Activated CD4-positive, alpha-beta T cell treated with anti-CD3 and anti-CD28 coated beads, Interleukin-2, Interleukin-4, amounts not matched to agents 100 ng/mL and 50 ng/mL, durations not matched to agents 16 hours and 8 hours (primary cell): ENCODE measurements at regions not wholly inside any gene's neighbourhood (a gene's known extent, or its start where the extent isn't known, plus 50 kb on each side); places are given as distances from the start of the nearest gene placed in this dataset.

Experiments
- DNase-seq: peaks from one replicate; pipeline ENCODE4 v3.0.0-alpha.2; 2020; ENCODE audit warnings: low spot score

DNA sequence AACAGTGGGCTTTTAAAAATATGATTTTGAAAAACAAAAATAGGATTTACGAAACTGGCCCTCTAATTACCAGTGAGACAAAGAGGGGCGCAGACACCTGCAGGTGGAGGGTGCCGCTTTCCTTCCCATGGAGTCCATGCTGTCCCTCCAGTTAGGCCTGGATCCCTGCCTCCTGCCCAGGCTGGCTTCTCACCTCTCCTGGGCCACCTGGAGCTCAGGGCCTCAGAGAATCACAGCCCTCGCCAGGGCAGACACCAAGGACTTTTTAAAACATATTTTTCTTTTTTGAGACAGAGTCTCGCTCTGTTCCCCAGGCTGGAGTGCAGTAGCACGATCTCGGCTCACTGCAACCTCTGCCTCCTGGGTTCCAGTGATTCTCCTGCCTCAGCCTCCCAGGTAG, 1437.2 kb downstream of the TBC1D22A start:
- DNase-seq = no peak

DNA sequence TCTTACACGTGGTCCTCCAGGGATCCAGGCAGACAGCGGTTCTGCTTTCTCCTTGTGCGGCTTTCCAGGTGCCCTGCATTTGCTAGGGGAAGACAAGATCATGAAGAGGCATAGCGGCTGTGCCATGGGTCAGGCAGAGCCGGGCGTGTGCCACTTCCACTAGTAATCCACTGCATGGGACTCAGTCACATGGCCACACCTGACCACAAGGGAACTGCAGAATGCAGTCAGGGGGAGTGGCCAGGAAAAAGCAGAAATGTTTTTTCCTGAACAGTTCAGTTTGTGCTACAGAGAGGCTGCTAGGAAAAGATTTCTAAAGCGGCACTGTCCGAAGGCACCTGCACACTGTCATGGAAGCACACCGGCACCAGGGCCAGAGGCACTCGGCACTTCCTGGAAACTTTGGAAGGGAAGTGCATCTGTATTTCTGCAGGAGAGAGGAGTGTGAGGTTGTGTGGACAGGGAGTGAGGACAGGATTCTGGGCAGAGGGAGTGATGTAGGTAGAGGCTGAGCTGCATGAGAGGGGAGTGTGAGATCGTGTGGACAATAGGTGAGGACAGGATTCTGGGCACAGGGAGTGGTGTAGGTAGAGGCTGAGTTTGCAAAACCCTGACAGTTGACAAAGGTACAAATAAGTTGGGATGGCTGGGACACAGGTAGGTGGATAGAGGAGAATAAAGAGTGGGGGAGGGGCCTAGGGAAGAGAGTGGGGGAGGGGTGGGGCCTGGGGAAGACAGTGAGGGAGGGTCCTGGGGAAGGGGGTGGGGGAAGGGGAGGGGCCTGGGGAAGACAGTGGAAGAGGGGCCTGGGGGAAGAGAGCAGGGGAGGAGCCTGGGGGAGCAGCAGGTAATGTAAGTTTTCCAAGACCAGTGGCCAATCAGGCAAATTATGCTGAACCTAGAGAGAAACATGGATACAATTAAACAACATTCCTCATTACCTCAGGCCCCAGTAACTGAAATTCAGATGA, 1436.3 kb downstream of the TBC1D22A start:
- DNase-seq = no peak

DNA sequence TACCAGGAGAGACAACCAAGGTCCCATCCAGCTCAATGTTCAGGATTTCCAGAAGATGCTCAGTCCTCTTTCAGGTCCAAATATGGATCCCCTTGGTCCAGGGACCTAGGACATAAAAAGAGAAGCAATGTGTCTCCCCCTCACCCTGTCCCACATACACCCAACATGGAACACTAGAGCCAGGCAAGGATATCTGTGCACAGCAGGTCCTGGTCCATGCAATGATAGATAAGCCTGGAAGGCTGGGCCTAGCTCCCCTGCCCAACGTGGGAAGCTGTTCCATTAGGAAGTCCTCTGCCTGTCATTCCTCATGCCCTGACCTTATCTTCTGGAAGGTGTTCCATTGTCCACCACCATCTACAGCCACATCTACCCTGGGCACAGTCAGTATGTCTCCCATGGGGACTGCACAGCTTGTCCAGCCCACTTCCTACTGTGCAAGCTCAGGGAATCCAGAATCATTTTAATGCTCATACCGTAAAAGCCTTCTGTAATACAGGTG, 1434.8 kb downstream of the TBC1D22A start:
- DNase-seq = no peak

DNA sequence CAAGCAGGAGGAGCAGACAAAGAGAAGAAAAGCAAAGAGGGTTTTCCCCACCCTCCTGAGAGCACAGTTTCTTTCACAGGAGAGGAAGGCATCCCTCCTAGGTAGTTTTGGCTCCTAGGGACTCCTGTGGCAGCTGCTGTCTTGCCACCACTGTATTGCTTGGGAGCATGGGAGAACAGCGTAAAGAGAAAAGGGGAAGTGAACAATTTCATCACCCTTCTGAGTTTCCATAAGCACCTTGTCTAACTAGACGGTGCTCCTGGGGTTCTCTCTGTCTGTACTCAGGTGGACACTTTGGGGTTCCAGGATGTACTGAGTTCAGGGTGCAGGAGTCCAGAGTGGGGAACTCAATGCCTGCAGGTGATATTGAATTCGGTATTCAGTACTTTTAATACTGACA, 1430.5 kb downstream of the TBC1D22A start:
- no peak for DNase-seq

DNA sequence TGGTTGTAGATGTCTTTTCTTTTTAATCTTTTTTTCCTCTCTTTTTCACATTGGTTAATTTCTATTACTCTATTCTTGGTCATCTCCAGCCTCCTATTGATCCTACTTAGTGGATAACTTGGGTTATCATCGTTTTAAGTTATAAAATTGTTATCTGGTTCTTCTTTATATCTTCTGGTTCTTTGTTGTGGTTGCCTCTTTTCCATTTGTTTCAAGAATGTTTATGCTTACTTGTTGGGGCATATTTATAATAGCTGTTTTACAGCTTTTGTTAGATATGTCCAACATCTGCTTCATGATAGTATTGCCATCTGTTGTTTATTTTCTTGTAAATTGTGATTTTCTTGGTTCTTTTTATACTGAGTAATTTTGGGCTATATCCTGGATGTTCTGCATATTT, 1429.6 kb downstream of the TBC1D22A start:
- DNase-seq = no peak

DNA sequence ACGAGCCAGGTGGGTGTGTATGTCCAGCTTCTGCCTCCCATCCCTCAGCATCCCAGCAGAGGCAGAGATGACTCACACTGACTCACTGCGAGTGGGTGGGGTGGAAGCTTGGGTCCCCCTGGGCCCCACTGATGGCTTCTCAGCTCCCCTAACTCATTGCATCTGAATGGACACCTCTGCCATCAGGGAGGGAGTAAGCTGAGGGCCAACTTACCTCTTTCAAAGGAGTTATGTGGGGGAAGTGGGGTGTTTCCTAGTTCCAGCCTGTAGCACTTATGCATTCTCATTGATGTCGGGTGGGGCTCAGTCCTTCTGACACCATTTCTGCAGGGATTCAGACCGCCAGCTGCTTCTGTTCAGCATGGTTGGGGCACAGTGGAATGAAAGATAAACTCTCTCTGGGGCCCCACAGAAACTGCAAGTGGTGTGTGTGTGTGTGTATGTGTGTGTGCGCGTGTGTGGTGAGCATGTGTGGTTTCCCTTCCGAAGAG, 1425.8 kb downstream of the TBC1D22A start:
- no peak for DNase-seq

DNA sequence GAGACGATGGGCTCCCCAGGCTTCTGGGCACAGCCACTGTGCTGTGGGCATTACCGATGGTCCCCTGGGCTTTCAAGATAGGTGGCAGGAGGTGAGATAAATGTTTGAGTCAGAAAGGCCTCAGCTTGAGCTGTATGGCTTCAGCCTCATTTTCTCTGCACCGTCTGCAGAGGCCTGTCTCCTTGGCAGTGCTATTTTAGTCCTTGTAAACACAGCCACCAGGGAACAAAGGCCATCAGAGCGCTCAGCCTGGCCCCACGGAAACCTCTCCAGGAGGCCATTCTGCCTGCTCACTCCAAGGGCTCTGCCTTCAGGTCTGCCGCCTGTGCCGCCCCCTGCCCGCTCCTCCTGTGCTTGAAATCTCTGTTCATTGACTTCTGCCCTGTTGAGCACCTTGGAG, 1424.9 kb downstream of the TBC1D22A start:
- DNase-seq = no peak

DNA sequence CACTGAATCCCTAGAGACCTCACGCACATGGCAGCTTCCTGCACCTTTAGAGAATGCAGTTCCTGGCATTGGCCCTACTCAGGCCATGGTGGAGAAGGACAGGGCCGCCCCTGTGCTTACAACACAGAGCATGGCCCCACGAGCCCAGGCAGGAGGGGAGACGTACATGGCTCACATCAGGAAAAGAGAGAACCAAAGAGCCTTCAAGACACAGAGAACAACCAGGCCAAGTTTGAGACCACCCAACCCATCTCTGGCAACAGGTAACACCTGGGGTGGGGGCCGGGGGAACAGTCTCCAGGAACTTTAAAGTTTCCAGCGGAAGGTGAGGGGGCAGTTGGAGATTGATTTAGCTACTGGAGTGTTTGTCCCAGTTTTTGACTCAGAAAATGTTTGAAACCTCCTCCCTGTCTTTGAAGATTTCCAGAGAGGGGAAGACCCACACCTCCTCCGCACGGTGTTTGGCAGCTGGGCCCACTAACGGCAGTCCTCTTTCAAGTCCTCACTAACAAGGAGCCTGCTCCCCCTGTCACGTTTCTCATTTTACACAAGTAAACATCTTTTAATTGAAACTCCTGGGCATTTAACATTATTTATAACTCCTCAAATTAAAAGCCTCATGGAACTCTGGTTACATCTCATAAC, 1423.8 kb downstream of the TBC1D22A start:
- DNase-seq = no peak

DNA sequence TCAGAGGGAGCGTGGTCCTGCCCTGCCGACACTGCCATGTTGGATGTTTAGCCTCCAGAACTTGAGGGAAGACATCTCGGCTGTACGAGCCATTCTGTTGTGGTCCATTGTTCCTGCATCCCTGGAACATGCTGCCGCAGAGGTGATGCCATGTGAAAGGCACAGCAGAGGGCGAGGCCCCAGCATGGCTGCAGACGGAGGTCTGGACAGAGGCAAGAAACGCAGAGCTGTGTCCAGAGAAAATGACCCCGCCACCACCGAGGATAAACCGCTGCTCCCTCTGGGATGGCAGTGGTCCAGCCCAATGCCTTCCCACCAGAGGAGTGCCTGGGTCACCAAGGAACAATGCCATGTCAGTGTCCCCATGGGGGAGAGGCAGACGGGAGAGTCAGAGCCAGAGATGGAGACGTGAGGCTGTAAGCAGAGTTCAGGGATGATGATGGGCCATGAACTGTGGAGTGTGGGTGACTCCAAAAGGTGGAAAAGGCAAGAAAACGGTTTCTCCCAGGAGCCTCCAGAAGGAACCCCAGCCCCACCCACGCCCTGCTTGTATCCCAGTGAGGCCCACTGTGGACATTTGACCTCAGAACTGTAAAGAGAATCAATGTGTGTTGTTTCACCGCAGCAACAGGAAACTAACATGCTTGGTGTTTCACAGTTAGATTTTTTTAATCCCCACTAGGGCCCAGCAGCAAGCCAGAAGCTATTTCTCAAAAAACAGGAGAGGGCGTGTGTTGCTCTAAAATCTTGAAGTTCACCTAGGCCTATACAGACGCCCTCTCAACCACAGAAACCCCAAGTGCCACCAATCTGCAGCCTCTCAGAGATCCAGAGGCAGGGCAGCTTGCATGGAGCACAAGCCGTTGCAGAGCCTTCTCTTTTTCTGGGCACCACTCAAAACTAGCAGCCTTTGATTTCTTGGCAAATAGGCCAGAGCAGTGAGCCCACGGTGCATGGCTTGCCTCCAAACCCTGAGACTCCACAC, 1422.9 kb downstream of the TBC1D22A start:
- no peak for DNase-seq

DNA sequence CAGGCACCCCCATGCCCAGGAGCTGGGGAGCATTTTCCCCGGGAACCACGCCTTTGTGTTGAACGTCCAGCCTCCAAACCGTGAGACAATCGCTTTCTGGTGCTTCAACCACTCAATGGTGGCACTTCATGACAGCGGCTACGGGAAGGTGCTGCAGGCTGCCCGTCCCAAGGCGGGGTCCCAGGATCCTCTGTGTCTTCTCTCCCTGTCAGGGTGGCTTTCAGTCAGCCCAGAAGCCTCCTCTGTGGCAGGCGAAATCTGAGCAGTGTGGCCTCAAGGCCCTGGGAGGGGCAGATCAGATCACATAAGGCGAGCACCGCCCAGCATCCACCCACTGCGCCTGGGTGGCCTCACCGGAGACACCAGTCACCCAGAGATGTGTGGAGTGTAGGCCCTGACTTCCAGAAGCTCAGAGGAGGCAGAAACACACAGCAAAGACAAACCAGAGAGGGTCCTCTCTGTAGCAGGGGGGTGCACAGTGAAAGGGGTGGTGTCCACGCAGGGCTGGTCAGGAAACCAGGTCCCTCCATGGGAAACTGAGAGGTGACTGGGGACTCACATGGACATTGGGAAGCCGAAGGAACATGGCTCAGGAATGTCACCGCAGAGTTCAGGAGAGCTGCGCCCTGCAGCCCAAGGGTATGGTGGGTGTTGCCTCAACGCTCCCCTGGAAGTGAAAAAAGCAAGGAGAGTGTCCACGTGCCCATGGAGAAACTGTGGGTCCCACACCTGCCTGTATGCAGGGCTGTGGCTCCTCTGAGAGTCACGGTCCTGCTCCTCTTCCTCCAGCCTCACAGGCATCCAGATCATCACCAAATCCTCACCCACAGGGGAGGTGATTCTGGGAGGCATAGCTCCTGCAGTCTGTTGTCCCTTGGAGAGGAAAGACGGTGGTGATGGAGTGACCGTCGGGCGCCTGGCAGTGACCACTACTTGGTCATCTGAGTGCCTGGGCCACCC, 1420.7 kb downstream of the TBC1D22A start:
- DNase-seq = no peak

DNA sequence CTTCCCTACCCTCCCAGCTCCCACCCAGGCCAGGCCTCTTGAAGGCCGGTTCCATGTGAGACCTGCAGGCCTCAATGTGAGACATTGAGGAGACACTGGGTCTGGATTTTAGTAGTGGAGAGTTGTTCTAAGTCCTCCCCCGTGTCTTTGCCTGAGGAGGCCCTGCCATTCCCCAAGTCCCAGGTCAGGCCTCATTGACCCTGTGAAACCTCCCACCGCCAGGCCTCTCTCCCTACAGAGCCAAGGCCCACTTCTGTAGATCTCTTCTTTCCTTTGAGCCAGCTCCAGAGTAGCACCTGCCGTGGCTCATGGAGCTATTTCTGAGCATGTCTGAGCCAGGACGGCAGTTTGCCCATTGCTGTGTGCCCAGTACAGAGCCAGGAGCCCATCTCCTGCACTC, 1419.6 kb downstream of the TBC1D22A start:
- no peak for DNase-seq

DNA sequence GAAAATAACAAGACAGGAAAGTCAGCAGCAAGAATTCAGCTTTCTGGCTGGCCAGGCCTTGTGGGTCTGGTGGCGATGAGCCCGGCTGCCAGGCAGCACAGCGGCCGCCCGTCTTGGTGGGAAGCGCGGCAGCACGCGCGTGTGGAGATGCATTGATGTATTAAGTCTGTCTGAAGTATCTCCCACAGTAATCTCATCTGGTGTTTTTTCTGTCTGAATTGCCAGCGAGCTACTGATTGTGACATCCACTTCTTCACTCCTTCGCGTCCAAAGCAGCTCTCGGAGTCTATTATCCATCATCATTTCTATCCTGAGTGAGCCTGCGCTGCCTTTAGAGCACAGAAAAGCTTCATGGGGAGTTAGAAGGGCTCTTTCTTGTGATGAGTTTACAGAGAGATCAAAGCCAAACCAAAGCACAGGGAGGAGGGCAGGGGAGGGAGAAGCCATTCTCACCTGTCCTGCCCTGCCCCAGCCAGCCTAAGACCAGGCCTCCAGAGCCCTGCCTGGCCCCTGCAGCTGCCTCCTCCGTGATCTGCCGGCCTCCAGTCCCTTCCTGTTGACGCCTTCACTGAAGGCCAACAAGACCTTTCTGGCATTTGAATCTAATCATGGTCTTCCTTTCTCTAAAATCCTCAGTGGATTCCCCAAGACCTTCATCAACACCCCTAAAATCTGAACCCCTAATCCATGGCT, 1419.0 kb downstream of the TBC1D22A start:
- DNase-seq = no peak

DNA sequence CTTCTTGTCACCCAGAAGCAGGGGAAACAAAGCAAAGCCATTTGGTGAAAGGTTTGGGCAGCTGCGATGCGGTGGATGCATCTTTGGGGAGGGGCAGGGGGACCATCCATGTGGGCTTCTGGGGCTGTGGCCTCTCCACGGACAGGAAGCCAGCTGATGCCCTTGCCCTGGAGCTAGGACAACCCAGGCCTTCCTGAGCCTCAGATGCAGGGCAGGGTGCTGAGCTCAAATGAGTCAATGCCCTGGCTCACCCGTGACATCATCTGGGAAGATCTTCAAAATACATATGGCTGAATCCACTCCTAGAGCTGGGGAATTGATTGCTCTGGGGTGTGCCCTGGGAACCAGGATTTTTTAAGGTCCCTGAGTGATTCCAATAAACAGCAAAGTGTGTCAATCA, 1418.2 kb downstream of the TBC1D22A start:
- no peak for DNase-seq

DNA sequence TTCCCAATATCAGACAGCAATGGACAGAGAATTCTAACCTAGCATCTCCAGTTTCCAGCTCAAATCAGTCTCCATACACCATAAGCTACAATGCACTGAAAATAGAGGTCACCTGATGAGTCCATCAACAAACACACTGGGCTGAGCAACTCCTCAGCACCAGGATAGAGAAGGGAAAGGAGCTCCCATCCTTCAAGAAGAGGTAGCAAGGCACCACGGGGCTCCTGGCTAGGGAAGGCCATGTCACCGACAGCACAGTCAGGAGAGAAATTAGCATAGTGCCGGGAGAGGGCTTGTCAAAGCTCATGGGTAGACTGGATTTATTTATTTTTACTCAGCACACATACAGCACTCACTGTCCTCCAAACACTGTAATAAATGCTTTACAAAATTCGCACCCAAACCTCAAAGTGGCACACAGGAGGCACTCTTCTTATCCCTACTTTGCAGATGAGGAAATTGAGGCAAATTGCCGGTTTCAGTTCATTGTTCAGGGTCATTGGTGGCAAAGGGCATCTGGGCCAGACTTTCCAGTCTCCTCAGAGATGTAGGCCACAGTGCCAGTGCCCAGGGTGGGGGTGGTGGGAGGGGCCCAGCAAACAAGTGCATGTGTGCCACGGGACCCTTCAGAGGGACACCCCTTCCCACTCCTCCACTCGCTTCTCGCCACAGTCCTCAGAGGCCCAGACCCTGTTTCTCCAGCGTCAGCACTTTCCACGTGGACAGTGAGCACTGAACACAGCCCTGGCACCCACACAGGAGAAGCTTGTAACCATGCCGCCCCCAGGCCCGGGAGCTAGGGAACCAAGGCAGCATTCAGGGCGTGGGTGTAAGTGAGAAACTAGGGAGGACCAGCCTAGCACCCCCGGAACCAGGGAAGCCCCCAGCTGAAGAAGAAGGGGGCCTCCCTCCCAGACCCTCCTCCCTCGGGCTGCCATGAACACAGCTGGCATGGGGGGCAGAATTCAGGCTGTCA, 1417.4 kb downstream of the TBC1D22A start:
- no peak for DNase-seq

DNA sequence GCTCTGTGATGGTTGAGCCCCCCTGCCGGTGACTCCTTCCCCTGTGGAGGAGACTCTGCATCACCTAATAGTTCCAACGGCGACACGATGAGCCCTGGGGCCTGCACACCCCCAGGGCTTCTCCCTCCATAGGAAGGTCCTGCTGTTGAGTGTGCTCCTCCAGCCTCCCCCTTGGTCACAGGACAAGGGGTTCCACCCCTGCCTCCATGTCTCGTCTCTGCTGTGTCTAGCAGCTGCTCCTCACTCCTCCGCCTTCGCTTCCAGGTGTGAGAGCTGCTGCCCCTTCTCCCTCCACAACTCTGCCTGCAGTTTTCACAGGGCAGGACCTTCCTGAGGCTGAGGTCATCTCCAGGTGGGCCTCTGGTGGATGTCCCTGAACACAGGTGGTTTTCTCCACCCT, 1416.1 kb downstream of the TBC1D22A start:
- DNase-seq = no peak

DNA sequence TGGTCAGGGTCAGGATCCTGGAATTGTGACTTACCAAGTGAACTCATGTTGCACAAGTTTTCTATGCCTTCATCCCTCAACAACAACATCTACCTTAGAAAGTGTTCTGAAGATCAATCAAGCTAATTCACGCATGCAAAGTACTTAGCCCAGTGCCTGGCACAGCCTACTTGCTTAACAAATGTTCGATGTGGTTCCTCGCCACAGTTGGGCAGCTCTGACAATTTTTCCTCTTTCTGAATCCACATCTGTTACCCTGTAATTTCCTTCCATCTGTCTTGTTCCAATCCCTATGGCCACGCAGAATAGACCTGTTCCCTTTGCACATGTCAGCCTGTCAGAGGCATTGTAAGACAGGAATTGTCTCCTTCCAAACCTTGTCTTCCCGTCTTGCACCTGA, 1415.2 kb downstream of the TBC1D22A start:
- no peak for DNase-seq

DNA sequence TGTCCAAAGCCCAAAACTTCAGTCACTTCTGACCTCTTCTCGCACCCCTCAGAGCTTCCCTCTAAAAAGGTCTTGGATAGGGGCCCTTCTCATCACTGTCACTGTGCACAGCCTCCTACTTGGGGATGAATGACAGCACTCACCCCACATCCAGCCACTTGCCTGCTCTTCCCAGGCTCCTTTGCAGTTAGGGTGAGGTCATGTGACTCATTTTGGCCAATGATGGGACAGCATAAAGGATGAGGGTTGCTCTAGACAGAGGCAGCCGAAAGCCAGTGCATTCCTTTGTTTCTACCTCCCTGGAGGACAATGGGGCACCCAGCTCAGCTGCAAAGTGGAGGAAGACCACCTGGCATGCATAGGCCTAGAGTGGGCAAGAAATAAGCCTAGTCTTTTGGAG, 1413.3 kb downstream of the TBC1D22A start:
- DNase-seq = no peak

DNA sequence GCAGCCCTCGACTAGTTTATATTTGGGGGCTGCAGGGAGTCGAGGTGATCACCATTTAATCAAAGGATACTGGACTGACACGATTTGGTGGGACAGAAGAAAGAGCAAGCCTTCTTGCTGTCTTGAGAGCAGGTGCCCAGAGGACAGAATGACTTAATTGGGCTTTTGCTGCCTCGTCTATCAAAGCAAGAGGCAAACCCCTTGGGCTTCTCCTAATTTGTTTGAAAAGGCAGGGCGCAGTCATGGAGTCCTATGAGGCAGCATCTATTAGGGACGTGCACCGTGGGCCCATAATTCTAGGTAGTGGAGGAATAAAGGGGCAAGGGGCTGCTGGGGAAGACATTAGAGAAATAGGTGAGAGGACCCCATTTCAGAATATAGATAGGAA, 1411.3 kb downstream of the TBC1D22A start:
- no peak for DNase-seq
